GM12891 (cell line): ENCODE measurements at regions not wholly inside any gene's neighbourhood (a gene's known extent, or its start where the extent isn't known, plus 50 kb on each side); places are given as distances from the start of the nearest gene placed in this dataset.

ENCODE experiments used
- POLR2A ChIP-seq: IDR thresholded peaks from 2 replicates; pipeline ENCODE4 v1.6.1; 2011; ENCODE audit warnings: low read depth, low read length, control low read depth
- POLR2AphosphoS5 ChIP-seq: IDR thresholded peaks from 2 replicates; pipeline ENCODE4 v1.6.1; 2011; ENCODE audit warnings: low read depth, low read length, control low read depth
- TAF1 ChIP-seq: IDR thresholded peaks from 2 replicates; pipeline ENCODE4 v1.6.1; 2011; ENCODE audit warnings: low read depth, low read length, control low read depth

DNA sequence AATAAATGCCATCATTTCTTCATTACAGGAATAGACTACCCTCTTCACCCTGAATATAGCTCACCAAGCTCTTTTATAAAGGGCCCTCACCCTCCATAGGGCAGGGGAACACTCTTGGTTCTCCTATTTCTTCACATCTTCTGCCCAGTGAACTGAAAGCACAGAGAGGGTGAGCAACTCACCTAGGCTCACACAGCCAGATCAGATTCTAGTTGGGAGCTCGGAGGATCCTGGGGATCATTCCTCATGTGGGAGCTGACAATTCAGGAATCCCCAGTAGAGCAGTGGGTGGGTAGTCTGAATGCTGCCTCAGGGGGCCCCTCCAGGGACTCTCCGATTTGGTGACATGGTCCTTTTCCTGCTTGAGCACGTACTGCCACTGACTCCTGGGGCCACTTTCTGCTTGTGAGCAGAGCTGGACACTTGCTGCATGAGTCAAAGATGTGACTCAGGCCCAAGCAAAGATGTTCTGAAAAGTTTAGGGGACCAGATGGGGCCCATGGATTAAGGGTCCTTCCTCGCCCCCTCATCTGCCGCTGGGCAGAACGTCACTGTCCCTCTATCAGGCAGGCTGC is 63.7 kb upstream of the WNT4 start:
- no peak for TF ChIP-seq POLR2A
- no peak for TF ChIP-seq POLR2AphosphoS5
- no peak for TF ChIP-seq TAF1
